Activated naive CD4-positive, alpha-beta T cell treated with anti-CD3 and anti-CD28 coated beads for 36 hours (primary cell): ENCODE measurements at regions not wholly inside any gene's neighbourhood (a gene's known extent, or its start where the extent isn't known, plus 50 kb on each side); places are given as distances from the start of the nearest gene placed in this dataset.

Experiments
- CTCF ChIA-PET: fragments of 350-600 bp; sonication (Branson Sonifier 250); formaldehyde crosslinking; loops from one replicate; lab custom pipeline; 2021; ENCODE audit warnings: antibody characterized with exemption; lab: Charles Lee
- DNase-seq: peaks from one replicate; pipeline ENCODE4 v3.0.0-alpha.2; 2020
- H3K27ac Mint-ChIP-seq: one replicate; pipeline ENCODE4 v1.8.0; 2021; ENCODE audit warnings: mild to moderate bottlenecking, mixed read lengths
- H3K27me3 Mint-ChIP-seq: one replicate; pipeline ENCODE4 v1.8.0; 2021; ENCODE audit warnings: low read depth, mixed read lengths
- H3K36me3 Mint-ChIP-seq: one replicate; pipeline ENCODE4 v1.8.0; 2021; ENCODE audit warnings: low read depth, mixed read lengths
- H3K4me1 Mint-ChIP-seq: one replicate; pipeline ENCODE4 v1.8.0; 2021; ENCODE audit warnings: low read depth, mixed read lengths
- H3K4me3 Mint-ChIP-seq: one replicate; pipeline ENCODE4 v1.8.0; 2021; ENCODE audit warnings: mild to moderate bottlenecking, moderate library complexity, mixed read lengths
- H3K9me3 Mint-ChIP-seq: one replicate; pipeline ENCODE4 v1.8.0; 2021; ENCODE audit warnings: mixed read lengths
- intact Hi-C: fragments of 100-400 bp; cut with micrococcal nuclease; formaldehyde crosslinking; loops from one replicate; pipeline ENCODE4 v1.15.1; 2023

- Mint-ChIP-seq H3K27me3 (no peaks in the 10 kb centered on the region), H3K36me3 (no peaks in the 10 kb centered on the region), H3K4me1 (no peaks in the 10 kb centered on the region), H3K9me3 (peaks cover 9% of the 10 kb centered on the region), H3K27ac (no peak overlapping the region), H3K4me3 (no peak overlapping the region)
- CTCF ChIA-PET, result no interaction called here
- intact Hi-C loops, result no loop called here
- DNase-seq, result no peak
Observed at GRCh38 chr5:121292664-121293063, 559.0 kb upstream of the FTMT start.

- peaks cover 6% of the 10 kb centered on the region for H3K9me3 Mint-ChIP-seq
- no peak overlapping the region for H3K27ac Mint-ChIP-seq
- no peaks in the 10 kb centered on the region for H3K36me3 Mint-ChIP-seq
- no peak overlapping the region for H3K4me3 Mint-ChIP-seq
- H3K27me3 Mint-ChIP-seq, result no peaks in the 10 kb centered on the region
- CTCF ChIA-PET, result interaction anchor here (0.5 kb wide), 1 partner anchor 778 kb away, joined by 4 read pairs; no protein-coding TSS in a partner anchor
- no peaks in the 10 kb centered on the region for H3K4me1 Mint-ChIP-seq
- intact Hi-C loops, result no loop called here
- DNase-seq, result no peak
Observed at GRCh38 chr5:121296356-121296755, 555.3 kb upstream of the FTMT start.

GRCh38 chr5:121299153-121299552 lies 552.5 kb upstream of the FTMT start:
- Mint-ChIP-seq H3K27me3 (no peaks in the 10 kb centered on the region), H3K4me1 (no peaks in the 10 kb centered on the region), H3K36me3 (no peaks in the 10 kb centered on the region), H3K9me3 (peaks cover 6% of the 10 kb centered on the region), H3K27ac (no peak overlapping the region), H3K4me3 (no peak overlapping the region)
- CTCF ChIA-PET, result no interaction called here
- intact Hi-C loops, result no loop called here
- no peak for DNase-seq

GRCh38 chr5:121304838-121305237 lies 546.8 kb upstream of the FTMT start:
- H3K9me3 Mint-ChIP-seq, result peaks cover 4% of the 10 kb centered on the region
- intact Hi-C loops, result no loop called here
- H3K4me1 Mint-ChIP-seq, result no peaks in the 10 kb centered on the region
- DNase-seq, result no peak
- no peak overlapping the region for H3K27ac Mint-ChIP-seq
- CTCF ChIA-PET, result interaction anchor here (0.7 kb wide), 1 partner anchor 969 kb away, joined by 3 read pairs; no protein-coding TSS in a partner anchor
- no peaks in the 10 kb centered on the region for H3K27me3 Mint-ChIP-seq
- no peak overlapping the region for H3K4me3 Mint-ChIP-seq
- no peaks in the 10 kb centered on the region for H3K36me3 Mint-ChIP-seq

- H3K4me3 Mint-ChIP-seq, result no peak overlapping the region
Observed at GRCh38 chr5:121313886-121314285, 537.8 kb upstream of the FTMT start.

GRCh38 chr5:121315786-121316185 lies 535.9 kb upstream of the FTMT start:
- Mint-ChIP-seq H3K36me3 (no peaks in the 10 kb centered on the region), H3K4me1 (no peaks in the 10 kb centered on the region), H3K27ac (no peak overlapping the region), H3K27me3 (no peaks in the 10 kb centered on the region), H3K9me3 (peaks cover 14% of the 10 kb centered on the region), H3K4me3 (no peak overlapping the region)
- DNase-seq, result no peak
- intact Hi-C loops, result no loop called here
- CTCF ChIA-PET, result no interaction called here

More at GRCh38 chr5:121313886-121314285, 537.8 kb upstream of the FTMT start:
- Mint-ChIP-seq H3K9me3 (peaks cover 11% of the 10 kb centered on the region), H3K27me3 (no peaks in the 10 kb centered on the region), H3K36me3 (no peaks in the 10 kb centered on the region), H3K27ac (no peak overlapping the region), H3K4me1 (no peaks in the 10 kb centered on the region)
- CTCF ChIA-PET, result no interaction called here
- DNase-seq, result no peak
- intact Hi-C loops, result no loop called here

GRCh38 chr5:121319292-121319691 lies 532.4 kb upstream of the FTMT start:
- Mint-ChIP-seq H3K4me3 (no peak overlapping the region), H3K4me1 (no peaks in the 10 kb centered on the region), H3K36me3 (no peaks in the 10 kb centered on the region), H3K9me3 (peaks cover 9% of the 10 kb centered on the region), H3K27me3 (no peaks in the 10 kb centered on the region), H3K27ac (no peak overlapping the region)
- intact Hi-C loops, result no loop called here
- CTCF ChIA-PET, result no interaction called here
- no peak for DNase-seq

GRCh38 chr5:121325930-121326329 lies 525.8 kb upstream of the FTMT start:
- no peaks in the 10 kb centered on the region for H3K4me1 Mint-ChIP-seq
- H3K36me3 Mint-ChIP-seq, result no peaks in the 10 kb centered on the region
- H3K27me3 Mint-ChIP-seq, result no peaks in the 10 kb centered on the region
- no peaks in the 10 kb centered on the region for H3K9me3 Mint-ChIP-seq
- intact Hi-C loops, result no loop called here
- H3K27ac Mint-ChIP-seq, result no peak overlapping the region
- H3K4me3 Mint-ChIP-seq, result no peak overlapping the region
- CTCF ChIA-PET, result no interaction called here
- DNase-seq, result no peak

- CTCF ChIA-PET, result no interaction called here
- Mint-ChIP-seq H3K27ac (no peak overlapping the region), H3K27me3 (no peaks in the 10 kb centered on the region), H3K36me3 (no peaks in the 10 kb centered on the region), H3K4me1 (no peaks in the 10 kb centered on the region), H3K4me3 (no peak overlapping the region), H3K9me3 (peaks cover 2% of the 10 kb centered on the region)
- no peak for DNase-seq
- intact Hi-C loops, result no loop called here
Observed at GRCh38 chr5:121350181-121350930, 501.3 kb upstream of the FTMT start.

GRCh38 chr5:121366515-121366914 lies 485.2 kb upstream of the FTMT start:
- Mint-ChIP-seq H3K36me3 (no peaks in the 10 kb centered on the region), H3K27ac (no peak overlapping the region), H3K4me3 (no peak overlapping the region), H3K9me3 (peaks cover 4% of the 10 kb centered on the region), H3K27me3 (no peaks in the 10 kb centered on the region), H3K4me1 (no peaks in the 10 kb centered on the region)
- no peak for DNase-seq
- intact Hi-C loops, result no loop called here
- CTCF ChIA-PET, result no interaction called here

- CTCF ChIA-PET, result no interaction called here
- Mint-ChIP-seq H3K4me3 (no peak overlapping the region), H3K4me1 (no peaks in the 10 kb centered on the region), H3K27me3 (no peaks in the 10 kb centered on the region), H3K36me3 (no peaks in the 10 kb centered on the region), H3K27ac (no peak overlapping the region), H3K9me3 (peaks cover 2% of the 10 kb centered on the region)
- intact Hi-C loops, result no loop called here
- no peak for DNase-seq
Observed at GRCh38 chr5:121373371-121373770, 478.3 kb upstream of the FTMT start.

- no peak overlapping the region for H3K4me3 Mint-ChIP-seq
Observed at GRCh38 chr5:121377461-121377860, 474.2 kb upstream of the FTMT start.

GRCh38 chr5:121378046-121378445 lies 473.6 kb upstream of the FTMT start:
- intact Hi-C loops, result no loop called here
- H3K4me1 Mint-ChIP-seq, result no peaks in the 10 kb centered on the region
- CTCF ChIA-PET, result no interaction called here
- H3K4me3 Mint-ChIP-seq, result no peak overlapping the region
- no peak for DNase-seq
- no peaks in the 10 kb centered on the region for H3K27me3 Mint-ChIP-seq
- peaks cover 1% of the 10 kb centered on the region for H3K9me3 Mint-ChIP-seq
- H3K36me3 Mint-ChIP-seq, result no peaks in the 10 kb centered on the region
- no peak overlapping the region for H3K27ac Mint-ChIP-seq

More at GRCh38 chr5:121377461-121377860, 474.2 kb upstream of the FTMT start:
- intact Hi-C loops, result no loop called here
- DNase-seq, result no peak
- H3K4me1 Mint-ChIP-seq, result no peaks in the 10 kb centered on the region
- H3K9me3 Mint-ChIP-seq, result peaks cover 2% of the 10 kb centered on the region
- no peak overlapping the region for H3K27ac Mint-ChIP-seq
- CTCF ChIA-PET, result interaction anchor here (0.6 kb wide), 1 partner anchor 623 kb away, joined by 4 read pairs; no protein-coding TSS in a partner anchor
- H3K27me3 Mint-ChIP-seq, result no peaks in the 10 kb centered on the region
- no peaks in the 10 kb centered on the region for H3K36me3 Mint-ChIP-seq
